HG02884 (cell line): ENCODE measurements at regions not wholly inside any gene's neighbourhood (a gene's known extent, or its start where the extent isn't known, plus 50 kb on each side); places are given as distances from the start of the nearest gene placed in this dataset.

Experiments used
- ATAC-seq: cut with Tn5 transposase; IDR thresholded peaks from one replicate; pipeline ENCODE4 v1.9.1; 2021; ENCODE audit warnings: mild to moderate bottlenecking, moderate library complexity; ENCODE audit not compliant: unreplicated experiment

GRCh38 chr13:39892721-39893685 is 237.5 kb downstream of the COG6 start:
- no peak for ATAC-seq

DNA sequence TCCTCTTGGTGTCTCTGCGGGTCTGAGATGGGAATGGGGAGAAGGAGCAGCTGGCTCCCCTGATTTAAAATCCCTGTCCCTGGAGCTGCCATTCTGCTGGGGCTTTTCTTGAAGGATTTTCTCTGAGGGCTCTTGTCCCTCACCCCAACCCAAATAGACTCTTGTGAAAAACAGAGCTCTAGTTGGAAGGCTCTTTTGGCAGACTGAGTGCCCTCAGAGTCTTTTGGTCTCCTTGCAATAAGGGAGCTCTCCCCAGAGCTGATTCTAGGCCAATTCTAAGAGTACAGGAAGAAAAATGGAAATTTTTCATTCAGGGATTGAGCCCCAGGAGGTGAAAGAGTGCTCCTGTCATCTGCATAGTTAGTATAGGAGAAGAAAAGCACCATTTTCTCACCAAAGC is 238.3 kb downstream of the COG6 start:
- ATAC-seq: no peak

- no peak for ATAC-seq
These were observed 239.1 kb downstream of the COG6 start for GRCh38 chr13:39894586-39894985.

GRCh38 chr13:39895254-39895653 is 239.8 kb downstream of the COG6 start:
- no peak for ATAC-seq

DNA sequence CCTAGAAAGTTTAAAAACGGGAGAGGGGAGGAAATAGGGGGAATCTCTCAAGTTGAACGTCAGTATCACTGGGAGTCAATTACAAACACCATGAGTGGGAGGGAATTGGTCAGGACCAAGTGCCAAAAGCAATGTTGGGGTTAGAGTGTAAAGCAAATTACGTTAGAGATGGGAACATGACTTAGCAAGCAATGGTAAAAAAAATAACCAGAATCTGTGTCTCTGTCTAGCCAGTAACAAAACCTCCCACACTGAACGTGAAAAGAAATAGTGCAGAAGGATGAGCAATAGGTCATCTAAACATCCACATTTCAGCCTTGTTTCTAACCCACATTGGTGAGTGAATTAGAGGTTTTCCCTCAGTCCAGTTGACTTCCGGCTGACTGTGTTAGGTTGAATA is 242.2 kb downstream of the COG6 start:
- ATAC-seq: no peak

GRCh38 chr13:39900106-39900750 is 244.8 kb downstream of the COG6 start:
- ATAC-seq: no peak

DNA sequence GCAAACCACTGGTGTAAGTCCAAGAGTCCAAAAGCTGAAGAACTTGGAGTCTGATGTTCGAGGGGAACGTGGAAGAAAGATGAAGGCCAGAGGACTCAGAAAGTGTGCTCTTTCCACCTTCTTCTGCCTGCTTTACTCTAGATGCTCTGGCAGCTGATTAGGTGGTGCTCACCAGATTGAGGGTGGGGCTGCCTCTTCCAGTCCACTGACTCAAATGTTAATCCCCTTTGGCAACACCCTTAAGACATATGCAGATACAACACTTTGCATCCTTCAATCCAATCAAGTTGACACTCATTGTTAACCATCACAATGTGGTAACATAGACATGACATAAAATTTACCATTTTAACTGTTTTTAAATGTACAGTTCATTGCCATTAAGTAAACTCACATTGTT is 249.5 kb downstream of the COG6 start:
- no peak for ATAC-seq

GRCh38 chr13:39909634-39910033 is 254.2 kb downstream of the COG6 start:
- ATAC-seq: no peak

DNA sequence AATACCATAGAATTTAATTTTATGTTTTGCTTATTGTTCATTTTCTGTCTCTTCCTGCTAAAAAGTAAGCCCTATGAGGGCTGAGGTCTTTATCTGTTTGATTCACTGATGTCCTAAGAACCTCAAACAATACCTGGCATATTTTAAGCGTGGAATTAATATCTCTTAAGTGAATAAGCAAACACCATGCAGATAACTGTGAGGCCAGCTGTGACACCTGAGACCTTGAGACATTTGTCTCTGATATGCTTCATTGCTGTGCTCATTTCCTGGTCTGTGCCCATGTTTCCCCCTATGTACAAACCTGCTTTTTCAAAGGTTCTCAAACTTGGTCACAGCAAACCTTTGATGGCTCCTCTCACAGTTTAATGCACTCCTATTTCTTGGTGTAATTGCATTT is 254.6 kb downstream of the COG6 start:
- no peak for ATAC-seq

DNA sequence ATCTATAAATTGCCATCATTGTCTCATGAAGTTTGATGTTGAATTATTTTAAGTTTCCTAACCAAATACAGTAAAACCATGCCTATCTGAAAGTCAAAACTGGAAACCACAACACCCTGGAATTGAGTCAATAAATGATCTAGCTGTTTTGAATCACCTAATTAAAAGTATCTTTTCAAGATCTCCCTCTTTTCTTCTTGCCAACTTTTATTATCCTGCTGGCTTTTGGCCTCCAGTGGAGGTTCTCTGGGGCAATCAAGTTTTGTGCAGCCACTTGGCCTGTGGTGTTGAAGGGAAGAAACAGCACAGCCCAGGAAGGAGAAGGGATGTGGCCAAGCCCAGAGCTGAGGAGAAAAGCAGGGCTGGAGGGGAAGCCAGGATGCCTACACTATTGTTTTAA is 255.4 kb downstream of the COG6 start:
- no peak for ATAC-seq

- no peak for ATAC-seq
These were observed 257.9 kb downstream of the COG6 start for GRCh38 chr13:39913339-39913738.

- no peak for ATAC-seq
These were observed 258.5 kb downstream of the COG6 start for GRCh38 chr13:39913928-39914327.

GRCh38 chr13:39915418-39915817 is 260.0 kb downstream of the COG6 start:
- no peak for ATAC-seq

DNA sequence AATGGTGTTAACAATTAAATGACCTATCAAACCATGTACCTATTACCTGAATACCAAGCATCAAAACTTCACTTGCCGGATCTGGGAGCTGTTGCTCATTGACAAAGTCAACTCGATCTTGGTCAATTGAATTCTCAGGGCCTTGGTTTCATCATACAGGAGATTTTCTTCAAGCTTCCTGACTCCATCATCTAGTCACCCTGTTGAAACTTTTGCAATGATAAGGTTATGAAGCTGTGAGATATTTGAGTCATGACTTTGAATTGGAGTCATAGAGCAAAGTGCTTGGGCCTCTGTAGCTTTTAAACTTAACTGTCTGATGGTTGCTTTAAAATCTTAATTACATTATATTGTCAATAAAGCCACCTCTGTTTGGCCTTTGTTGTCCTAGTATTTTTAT is 260.9 kb downstream of the COG6 start:
- ATAC-seq: no peak

- ATAC-seq: no peak
These were observed 263.3 kb downstream of the COG6 start for GRCh38 chr13:39918620-39919236.

DNA sequence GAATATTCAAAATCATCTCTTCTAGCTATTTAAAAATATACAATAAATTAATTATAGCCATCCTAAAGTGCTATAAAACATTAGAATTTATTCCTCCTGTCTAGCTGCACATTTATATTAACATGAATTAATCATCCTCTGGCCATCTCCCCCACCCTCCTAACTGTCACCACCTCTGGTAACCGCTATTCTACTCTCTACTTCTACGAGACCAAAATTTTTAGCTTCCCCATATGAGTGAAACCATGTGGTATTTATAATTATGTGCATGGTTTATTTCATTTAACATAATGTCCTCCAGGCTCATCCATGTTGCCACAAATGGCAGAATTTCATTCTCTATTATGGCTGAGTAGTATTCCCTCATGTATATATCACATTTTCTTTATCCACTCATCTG is 265.2 kb downstream of the COG6 start:
- ATAC-seq: no peak

- ATAC-seq: no peak
These were observed 270.9 kb downstream of the COG6 start for GRCh38 chr13:39926345-39926744.

DNA sequence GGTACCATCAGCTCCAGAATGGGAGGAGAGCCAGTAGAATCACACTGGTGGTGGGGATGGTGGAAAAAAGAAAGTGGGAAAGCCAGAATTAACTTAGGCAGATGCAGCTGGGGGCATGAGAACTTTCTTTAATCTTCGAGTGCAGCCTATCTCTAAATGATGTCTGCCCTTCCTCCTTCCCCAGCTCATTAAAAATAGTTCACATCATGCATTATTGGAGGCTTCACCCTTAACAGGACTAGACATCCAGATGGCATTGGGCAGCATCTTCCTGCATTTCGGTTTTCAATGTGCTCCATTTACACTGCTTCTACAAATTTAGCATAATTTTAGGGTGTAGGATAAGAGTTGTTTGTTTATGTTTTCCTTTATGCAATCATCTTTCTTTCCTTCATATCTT is 272.8 kb downstream of the COG6 start:
- ATAC-seq: no peak

GRCh38 chr13:39929583-39929982 is 274.1 kb downstream of the COG6 start:
- no peak for ATAC-seq

- no peak for ATAC-seq
These were observed 274.6 kb downstream of the COG6 start for GRCh38 chr13:39930060-39930459.

- ATAC-seq: no peak
These were observed 275.3 kb downstream of the COG6 start for GRCh38 chr13:39930544-39931444.
